ENCODE measurements at regions not wholly inside any gene's neighbourhood (a gene's known extent, or its start where the extent isn't known, plus 50 kb on each side); places are given as distances from the start of the nearest gene placed in this dataset.

DNA sequence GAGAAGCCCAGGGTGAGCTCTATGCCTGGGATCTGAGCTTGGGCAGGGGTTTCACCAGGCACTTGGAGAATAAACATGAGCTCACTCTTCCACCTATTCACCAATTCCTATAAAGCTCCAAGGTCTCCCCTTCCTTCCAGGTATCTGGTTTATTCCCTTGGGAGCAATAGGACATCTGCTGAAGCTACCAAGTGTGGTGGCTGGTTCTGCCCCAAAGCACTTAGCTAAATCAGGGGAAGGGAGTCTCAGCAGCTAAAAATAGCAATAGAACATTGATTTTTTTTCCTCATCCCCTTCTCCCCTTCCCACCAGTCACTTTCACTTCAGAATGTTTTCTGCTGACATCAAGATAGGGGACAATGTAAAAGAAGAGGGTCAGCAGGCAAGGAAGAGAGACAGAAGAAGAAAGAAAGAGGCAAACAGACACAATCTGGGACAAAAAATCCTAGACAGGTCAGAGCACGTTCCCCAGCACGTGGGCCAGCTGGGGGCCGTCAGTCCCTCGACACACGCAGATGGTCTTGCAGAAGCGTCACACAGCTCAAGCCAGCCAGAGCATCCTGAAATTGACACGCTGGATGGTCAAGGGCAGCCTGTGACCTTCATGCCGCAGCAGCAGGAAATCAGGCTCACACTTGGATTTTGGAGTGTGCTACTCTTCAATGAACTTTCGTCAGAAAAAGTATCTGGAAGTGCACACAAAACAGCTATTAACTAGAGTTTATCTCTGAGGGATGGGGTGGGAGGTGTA is 176.0 kb downstream of the ZNF608 start (continued):
- TF ChIP-seq, protein P1, sequence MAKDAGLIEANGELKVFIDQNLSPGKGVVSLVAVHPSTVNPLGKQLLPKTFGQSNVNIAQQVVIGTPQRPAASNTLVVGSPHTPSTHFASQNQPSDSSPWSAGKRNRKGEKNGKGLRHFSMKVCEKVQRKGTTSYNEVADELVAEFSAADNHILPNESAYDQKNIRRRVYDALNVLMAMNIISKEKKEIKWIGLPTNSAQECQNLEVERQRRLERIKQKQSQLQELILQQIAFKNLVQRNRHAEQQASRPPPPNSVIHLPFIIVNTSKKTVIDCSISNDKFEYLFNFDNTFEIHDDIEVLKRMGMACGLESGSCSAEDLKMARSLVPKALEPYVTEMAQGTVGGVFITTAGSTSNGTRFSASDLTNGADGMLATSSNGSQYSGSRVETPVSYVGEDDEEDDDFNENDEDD (CRISPR knock-in tag; IDR thresholded peaks at IDR 0.05; ENCODE audit: borderline replicate concordance), result peak; percentile 58; the same call in 1 of the 2 replicates
- TF ChIP-seq ZNF552 (CRISPR knock-in tag; IDR thresholded peaks at IDR 0.05; ENCODE audit: borderline replicate concordance), result peak; percentile 31; the same call in 1 of the 2 replicates
- TF ChIP-seq HNF4A (CRISPR knock-in tag; IDR thresholded peaks at IDR 0.05), result peak; percentile 36; the same call in 1 of the 2 replicates
- TF ChIP-seq ZBTB38 (CRISPR knock-in tag; IDR thresholded peaks at IDR 0.05), result 0 out of 2 replicates have a peak, but pooled peaks have one; percentile 43
- TF ChIP-seq KDM5B (CRISPR knock-in tag; IDR thresholded peaks at IDR 0.05; ENCODE audit: borderline replicate concordance), result peak; percentile 18; the same call in 1 of the 2 replicates
- TF ChIP-seq ARNT (IDR thresholded peaks at IDR 0.05), result no peak
- no peak for TF ChIP-seq FOSL2 (CRISPR knock-in tag; IDR thresholded peaks at IDR 0.05)
- TF ChIP-seq RNF219 (CRISPR knock-in tag; IDR thresholded peaks at IDR 0.05), result no peak
- peak; percentile 55; the same call in 1 of the 2 replicates for TF ChIP-seq MAX (IDR thresholded peaks at IDR 0.05)
